Neural crest cell (in vitro differentiated cells): ENCODE measurements at regions not wholly inside any gene's neighbourhood (a gene's known extent, or its start where the extent isn't known, plus 50 kb on each side); places are given as distances from the start of the nearest gene placed in this dataset.

Experiments used
- DNase-seq: peaks from one replicate; pipeline ENCODE4 v3.0.0; 2021; ENCODE audit warnings: low read depth, mixed read lengths, low spot score
- H3K27ac Mint-ChIP-seq: one replicate; pipeline ENCODE4 v1.8.0; 2021; ENCODE audit warnings: mild to moderate bottlenecking, mixed read lengths; ENCODE audit not compliant: unreplicated experiment
- H3K27me3 Mint-ChIP-seq: 2 replicates; pipeline ENCODE4 v1.8.0; 2021; ENCODE audit warnings: low read depth, mild to moderate bottlenecking, mixed read lengths
- H3K36me3 Mint-ChIP-seq: 2 replicates; pipeline ENCODE4 v1.8.0; 2021; ENCODE audit warnings: low read depth, mild to moderate bottlenecking, mixed read lengths
- H3K4me1 Mint-ChIP-seq: 2 replicates; pipeline ENCODE4 v1.8.0; 2021; ENCODE audit warnings: mixed read lengths
- H3K4me3 Mint-ChIP-seq: one replicate; pipeline ENCODE4 v1.8.0; 2021; ENCODE audit warnings: mild to moderate bottlenecking, mixed read lengths
- H3K9me3 Mint-ChIP-seq: 2 replicates; pipeline ENCODE4 v1.8.0; 2021; ENCODE audit warnings: mixed read lengths
- TF ChIP-seq, protein P1 (sequence below): fragments of 200-600 bp; sonication (generic); conservative IDR thresholded peaks from 2 replicates; pipeline ENCODE4 v1.5.0; 2021; ENCODE audit warnings: antibody characterized with exemption, mild to moderate bottlenecking

DNA sequence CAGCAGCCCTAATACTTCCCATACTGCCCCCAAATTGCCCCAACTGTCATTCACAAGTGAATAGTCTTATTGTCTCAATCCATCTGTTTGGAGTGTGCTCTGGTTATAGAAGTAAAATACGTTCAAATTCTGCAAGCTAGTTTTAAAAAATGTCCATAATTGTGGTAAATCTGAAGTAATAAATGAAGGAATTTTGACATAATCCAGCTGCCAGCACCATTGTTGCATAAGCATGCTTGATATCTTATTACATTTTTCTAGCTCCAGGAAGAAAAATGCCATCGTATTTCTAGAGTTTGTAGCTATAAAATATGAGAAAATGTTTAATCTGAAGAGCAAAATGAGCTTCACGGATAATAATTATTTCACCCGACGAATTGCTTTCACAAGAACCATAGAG is 664.7 kb downstream of the RFPL4B start:
- no peak for DNase-seq
- Mint-ChIP-seq H3K27me3 (no peaks in the 10 kb centered on the region), H3K9me3 (peaks cover 2% of the 10 kb centered on the region), H3K36me3 (no peaks in the 10 kb centered on the region), H3K4me3 (no peak overlapping the region), H3K4me1 (peaks cover 20% of the 10 kb centered on the region), H3K27ac (no peak overlapping the region)
- TF ChIP-seq, protein P1, sequence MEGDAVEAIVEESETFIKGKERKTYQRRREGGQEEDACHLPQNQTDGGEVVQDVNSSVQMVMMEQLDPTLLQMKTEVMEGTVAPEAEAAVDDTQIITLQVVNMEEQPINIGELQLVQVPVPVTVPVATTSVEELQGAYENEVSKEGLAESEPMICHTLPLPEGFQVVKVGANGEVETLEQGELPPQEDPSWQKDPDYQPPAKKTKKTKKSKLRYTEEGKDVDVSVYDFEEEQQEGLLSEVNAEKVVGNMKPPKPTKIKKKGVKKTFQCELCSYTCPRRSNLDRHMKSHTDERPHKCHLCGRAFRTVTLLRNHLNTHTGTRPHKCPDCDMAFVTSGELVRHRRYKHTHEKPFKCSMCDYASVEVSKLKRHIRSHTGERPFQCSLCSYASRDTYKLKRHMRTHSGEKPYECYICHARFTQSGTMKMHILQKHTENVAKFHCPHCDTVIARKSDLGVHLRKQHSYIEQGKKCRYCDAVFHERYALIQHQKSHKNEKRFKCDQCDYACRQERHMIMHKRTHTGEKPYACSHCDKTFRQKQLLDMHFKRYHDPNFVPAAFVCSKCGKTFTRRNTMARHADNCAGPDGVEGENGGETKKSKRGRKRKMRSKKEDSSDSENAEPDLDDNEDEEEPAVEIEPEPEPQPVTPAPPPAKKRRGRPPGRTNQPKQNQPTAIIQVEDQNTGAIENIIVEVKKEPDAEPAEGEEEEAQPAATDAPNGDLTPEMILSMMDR: no peak

DNA sequence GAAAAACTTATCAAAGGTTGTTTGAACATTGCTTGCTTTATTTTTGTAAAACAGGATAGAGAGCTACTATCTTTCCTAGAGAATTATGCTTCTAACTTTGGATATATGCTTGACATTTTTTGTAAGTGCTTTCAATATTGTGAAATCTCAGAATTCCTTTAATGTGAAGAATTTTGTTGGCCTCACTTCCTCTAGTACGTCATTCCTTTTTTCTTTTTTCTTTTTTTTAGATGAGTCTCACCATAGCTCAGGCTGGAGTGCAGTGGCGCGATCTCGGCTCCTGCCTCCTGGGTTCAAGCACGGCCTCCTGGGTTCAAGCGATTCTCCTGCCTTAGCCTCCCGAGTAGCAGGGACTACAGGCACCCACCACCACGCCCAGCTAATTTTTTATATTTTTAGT is 668.1 kb downstream of the RFPL4B start:
- H3K27me3 Mint-ChIP-seq: no peaks in the 10 kb centered on the region
- peaks cover 27% of the 10 kb centered on the region for H3K4me1 Mint-ChIP-seq
- TF ChIP-seq, protein P1: no peak
- H3K36me3 Mint-ChIP-seq: no peaks in the 10 kb centered on the region
- H3K27ac Mint-ChIP-seq: no peak overlapping the region
- DNase-seq: no peak
- peaks cover 2% of the 10 kb centered on the region for H3K9me3 Mint-ChIP-seq
- H3K4me3 Mint-ChIP-seq: no peak overlapping the region

DNA sequence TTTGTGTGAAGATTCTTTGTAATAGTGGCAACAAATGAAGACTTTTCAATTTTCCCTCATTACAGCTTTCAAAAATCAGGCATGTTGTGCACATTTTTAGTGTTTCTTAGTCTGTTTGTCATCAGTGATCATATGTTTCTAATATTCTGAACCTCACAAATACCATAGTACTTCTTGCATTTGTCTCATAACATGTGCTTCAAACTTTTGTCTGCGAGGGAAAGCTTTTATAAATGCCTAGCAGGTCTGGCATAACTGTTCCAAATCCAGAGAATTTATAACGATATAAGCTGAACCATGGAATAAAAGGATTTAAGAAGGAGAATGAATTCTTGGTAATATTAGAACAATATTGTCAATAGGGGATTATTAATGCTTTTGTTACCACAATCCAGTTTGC is 670.2 kb downstream of the RFPL4B start:
- no peak overlapping the region for H3K27ac Mint-ChIP-seq
- no peak for DNase-seq
- no peaks in the 10 kb centered on the region for H3K27me3 Mint-ChIP-seq
- no peak overlapping the region for H3K4me3 Mint-ChIP-seq
- H3K36me3 Mint-ChIP-seq: no peaks in the 10 kb centered on the region
- peaks cover 2% of the 10 kb centered on the region for H3K9me3 Mint-ChIP-seq
- peaks cover 11% of the 10 kb centered on the region for H3K4me1 Mint-ChIP-seq
- TF ChIP-seq, protein P1: no peak

DNA sequence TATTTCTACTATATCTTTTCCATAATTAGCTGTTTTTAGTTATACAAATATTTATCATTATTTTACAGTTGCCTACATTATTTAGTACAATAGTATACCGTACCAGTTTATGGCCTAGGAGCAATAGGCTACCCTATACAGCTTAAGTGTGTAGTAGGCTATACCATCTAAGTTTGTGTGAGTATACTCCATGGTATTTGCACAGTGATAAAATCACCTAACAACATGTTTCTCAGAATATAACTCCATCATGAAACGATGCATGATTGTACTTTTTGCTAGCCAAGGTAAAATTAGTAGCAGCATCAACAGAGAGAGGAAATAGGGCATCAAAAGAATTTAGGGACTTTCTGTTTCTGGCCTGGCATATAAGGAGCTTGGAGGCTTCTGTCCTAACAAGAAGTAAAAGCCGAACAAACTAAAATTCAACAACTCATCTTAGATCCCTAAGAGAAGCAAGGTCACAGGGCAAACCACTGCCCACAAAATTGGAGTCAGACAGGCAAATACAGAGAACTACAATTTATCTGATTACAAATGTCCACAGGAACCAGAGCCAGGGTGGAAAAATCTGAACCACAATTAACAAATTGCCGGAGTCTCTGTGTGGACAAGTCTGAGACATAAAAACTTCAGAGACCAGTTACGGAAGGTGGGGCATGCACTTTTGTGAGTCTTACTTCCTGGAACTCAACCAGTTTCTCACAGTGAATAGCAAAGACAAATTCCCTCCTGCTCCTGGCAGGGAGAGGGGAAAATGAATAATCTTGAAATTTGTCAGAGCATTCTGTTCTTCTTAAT is 671.4 kb downstream of the RFPL4B start:
- no peak for DNase-seq
- H3K4me3 Mint-ChIP-seq: no peak overlapping the region
- TF ChIP-seq, protein P1: no peak
- H3K27me3 Mint-ChIP-seq: no peaks in the 10 kb centered on the region
- H3K36me3 Mint-ChIP-seq: no peaks in the 10 kb centered on the region
- peaks cover 2% of the 10 kb centered on the region for H3K9me3 Mint-ChIP-seq
- H3K27ac Mint-ChIP-seq: no peak overlapping the region
- peaks cover 11% of the 10 kb centered on the region for H3K4me1 Mint-ChIP-seq

DNA sequence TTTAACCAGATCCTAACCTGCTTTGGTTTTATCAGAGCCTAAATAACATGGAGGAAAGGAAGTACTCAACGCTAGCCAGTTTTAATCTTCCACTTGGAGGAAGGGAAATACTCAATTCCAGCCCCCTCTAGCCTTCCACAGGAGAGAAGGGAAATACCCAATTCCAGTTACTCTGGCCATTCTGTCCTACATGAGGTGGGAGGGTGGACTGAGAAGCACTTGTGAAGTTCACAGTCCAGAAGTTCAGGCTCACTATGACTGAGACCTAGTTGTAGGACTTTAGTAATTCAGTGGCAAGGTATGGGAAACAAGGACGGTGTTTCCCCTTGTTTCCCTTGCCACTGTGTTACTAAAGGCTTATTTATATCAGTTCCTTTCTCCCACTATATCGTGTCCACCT is 672.0 kb downstream of the RFPL4B start:
- no peak for DNase-seq
- no peaks in the 10 kb centered on the region for H3K27me3 Mint-ChIP-seq
- H3K36me3 Mint-ChIP-seq: no peaks in the 10 kb centered on the region
- TF ChIP-seq, protein P1: no peak
- H3K4me3 Mint-ChIP-seq: no peak overlapping the region
- peaks cover 2% of the 10 kb centered on the region for H3K9me3 Mint-ChIP-seq
- H3K27ac Mint-ChIP-seq: no peak overlapping the region
- H3K4me1 Mint-ChIP-seq: peaks cover 11% of the 10 kb centered on the region
